ENCODE measurements at regions not wholly inside any gene's neighbourhood (a gene's known extent, or its start where the extent isn't known, plus 50 kb on each side); places are given as distances from the start of the nearest gene placed in this dataset.
A peak's percentile ranks its signal among the peaks of the same experiment; 100 is the strongest.

DNA sequence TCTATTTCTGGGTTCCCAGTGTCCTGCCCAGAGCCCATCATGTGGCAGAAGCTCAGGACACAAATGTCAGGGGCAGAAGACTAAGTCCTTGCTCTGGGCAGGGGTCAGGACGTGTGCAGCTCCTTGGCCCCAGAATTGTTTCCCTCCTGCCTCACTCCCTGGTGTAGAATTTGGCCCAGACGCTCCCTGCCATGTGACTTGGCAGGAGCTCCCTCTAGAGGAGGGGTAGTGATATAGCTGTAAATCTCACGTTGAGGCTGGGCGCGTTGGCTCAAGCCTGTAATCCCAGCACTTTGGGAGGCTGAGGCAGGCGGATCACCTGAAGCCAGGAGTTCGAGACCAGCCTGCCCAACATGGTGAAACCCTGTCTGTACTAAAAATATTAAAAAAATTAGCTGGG, 91.2 kb downstream of the UBIAD1 start:
- no peaks in the 10 kb centered on the region for H3K36me3 ChIP-seq (ENCODE audit: control insufficient read depth in 2 of 2, extremely low read depth in 1 of 2, insufficient read depth in 2 of 2, low read length in 2 of 2)
- DNase-seq (ENCODE audit: low read depth, low spot score) (no peak), FAIRE-seq (no peak)
- H4K20me1 ChIP-seq (ENCODE audit: control insufficient read depth, extremely low read depth, insufficient read depth, low read length): no peaks in the 10 kb centered on the region
- dilution Hi-C loops (cut with MboI; ENCODE audit: extremely low pct_ligation_motif_present, low sequenced_read_pairs): no loop called here
- no peak overlapping the region for H3K9ac ChIP-seq (ENCODE audit: control insufficient read depth, extremely low read depth, insufficient read depth, low read length)
- no peak for TF ChIP-seq EZH2 (IDR thresholded peaks at IDR 0.05; ENCODE audit: low read length)
- TF ChIP-seq, protein P1, sequence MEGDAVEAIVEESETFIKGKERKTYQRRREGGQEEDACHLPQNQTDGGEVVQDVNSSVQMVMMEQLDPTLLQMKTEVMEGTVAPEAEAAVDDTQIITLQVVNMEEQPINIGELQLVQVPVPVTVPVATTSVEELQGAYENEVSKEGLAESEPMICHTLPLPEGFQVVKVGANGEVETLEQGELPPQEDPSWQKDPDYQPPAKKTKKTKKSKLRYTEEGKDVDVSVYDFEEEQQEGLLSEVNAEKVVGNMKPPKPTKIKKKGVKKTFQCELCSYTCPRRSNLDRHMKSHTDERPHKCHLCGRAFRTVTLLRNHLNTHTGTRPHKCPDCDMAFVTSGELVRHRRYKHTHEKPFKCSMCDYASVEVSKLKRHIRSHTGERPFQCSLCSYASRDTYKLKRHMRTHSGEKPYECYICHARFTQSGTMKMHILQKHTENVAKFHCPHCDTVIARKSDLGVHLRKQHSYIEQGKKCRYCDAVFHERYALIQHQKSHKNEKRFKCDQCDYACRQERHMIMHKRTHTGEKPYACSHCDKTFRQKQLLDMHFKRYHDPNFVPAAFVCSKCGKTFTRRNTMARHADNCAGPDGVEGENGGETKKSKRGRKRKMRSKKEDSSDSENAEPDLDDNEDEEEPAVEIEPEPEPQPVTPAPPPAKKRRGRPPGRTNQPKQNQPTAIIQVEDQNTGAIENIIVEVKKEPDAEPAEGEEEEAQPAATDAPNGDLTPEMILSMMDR (optimal IDR thresholded peaks at IDR 0.05 in 1 of 3, IDR thresholded peaks at IDR 0.05 in 1 of 3, conservative IDR thresholded peaks at IDR 0.05 in 1 of 3; ENCODE audit: extremely low read depth in 1 of 3, insufficient read depth in 2 of 3, low read length in 3 of 3): peak; percentile 49 to 76 (median 66)
- H3K9me1 ChIP-seq (ENCODE audit: control insufficient read depth, extremely low read depth, insufficient read depth, low read length): no peaks in the 10 kb centered on the region
- no peak overlapping the region for H3K4me3 ChIP-seq (ENCODE audit: control insufficient read depth in 2 of 3, extremely low read depth in 1 of 3, insufficient read depth in 2 of 3, low read depth in 1 of 3, low read length in 3 of 3)
- no peaks in the 10 kb centered on the region for H3K79me2 ChIP-seq (ENCODE audit: control insufficient read depth, insufficient read depth, low read length)
- no peak overlapping the region for H3K27ac ChIP-seq (ENCODE audit: control insufficient read depth, insufficient read depth, low read length)
- no peaks in the 10 kb centered on the region for H3K4me1 ChIP-seq (ENCODE audit: control insufficient read depth, extremely low read depth, insufficient read depth, low read length)
- H3K9me3 ChIP-seq (ENCODE audit: control insufficient read depth, low read depth, low read length): no peaks in the 10 kb centered on the region
- no peaks in the 10 kb centered on the region for H3K27me3 ChIP-seq (ENCODE audit: control insufficient read depth, extremely low read depth, insufficient read depth, low read length)
- H3K4me2 ChIP-seq (ENCODE audit: control insufficient read depth, extremely low read depth, insufficient read depth, low read depth, low read length): no peak overlapping the region
- no peak overlapping the region for H2AFZ ChIP-seq (ENCODE audit: control insufficient read depth, low read length)

DNA sequence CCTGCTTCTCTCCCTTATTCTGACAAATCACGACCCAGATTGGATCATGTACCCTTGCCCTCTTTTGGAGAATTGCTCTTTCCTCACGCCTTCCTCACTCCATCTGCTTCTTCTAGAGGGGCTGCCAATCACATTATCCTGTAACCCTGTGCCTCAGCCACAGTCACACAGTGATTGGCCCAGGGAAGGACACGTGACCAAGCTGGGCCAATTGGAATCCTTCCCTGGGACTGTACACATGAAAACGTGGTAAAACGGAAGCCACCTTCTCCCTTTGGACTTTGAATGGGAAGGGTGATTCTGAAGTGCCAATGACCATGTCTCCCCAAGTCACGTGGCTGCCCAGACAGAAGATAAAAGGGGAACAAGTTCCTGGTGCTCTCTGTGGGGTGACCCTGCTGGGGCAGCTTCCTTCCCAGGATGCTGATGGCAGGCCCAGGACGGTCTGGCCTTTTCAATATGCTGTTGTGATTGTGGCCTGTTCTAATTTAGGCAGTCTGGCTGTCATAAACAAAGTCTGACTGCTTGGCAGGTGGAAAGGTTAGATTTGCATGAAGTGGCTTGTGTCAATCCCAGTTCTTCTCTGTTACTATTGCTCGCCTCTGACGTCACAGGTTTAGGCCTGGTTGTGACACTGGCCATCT, 92.9 kb downstream of the UBIAD1 start:
- H3K4me3 ChIP-seq (ENCODE audit: control insufficient read depth in 2 of 3, extremely low read depth in 1 of 3, insufficient read depth in 2 of 3, low read depth in 1 of 3, low read length in 3 of 3): no peak overlapping the region
- H3K27ac ChIP-seq (ENCODE audit: control insufficient read depth, insufficient read depth, low read length): no peak overlapping the region
- H3K79me2 ChIP-seq (ENCODE audit: control insufficient read depth, insufficient read depth, low read length): no peaks in the 10 kb centered on the region
- DNase-seq (ENCODE audit: low read depth, low spot score) (no peak), FAIRE-seq (no peak)
- H3K27me3 ChIP-seq (ENCODE audit: control insufficient read depth, extremely low read depth, insufficient read depth, low read length): no peaks in the 10 kb centered on the region
- no peak overlapping the region for H2AFZ ChIP-seq (ENCODE audit: control insufficient read depth, low read length)
- H3K4me2 ChIP-seq (ENCODE audit: control insufficient read depth, extremely low read depth, insufficient read depth, low read depth, low read length): no peak overlapping the region
- H3K36me3 ChIP-seq (ENCODE audit: control insufficient read depth in 2 of 2, extremely low read depth in 1 of 2, insufficient read depth in 2 of 2, low read length in 2 of 2): no peaks in the 10 kb centered on the region
- H3K9ac ChIP-seq (ENCODE audit: control insufficient read depth, extremely low read depth, insufficient read depth, low read length): no peak overlapping the region
- no peaks in the 10 kb centered on the region for H3K4me1 ChIP-seq (ENCODE audit: control insufficient read depth, extremely low read depth, insufficient read depth, low read length)
- TF ChIP-seq EZH2 (IDR thresholded peaks at IDR 0.05; ENCODE audit: low read length): no peak
- TF ChIP-seq, protein P1 (optimal IDR thresholded peaks at IDR 0.05 in 1 of 3, IDR thresholded peaks at IDR 0.05 in 1 of 3, conservative IDR thresholded peaks at IDR 0.05 in 1 of 3; ENCODE audit: extremely low read depth in 1 of 3, insufficient read depth in 2 of 3, low read length in 3 of 3): no peak
- H4K20me1 ChIP-seq (ENCODE audit: control insufficient read depth, extremely low read depth, insufficient read depth, low read length): no peaks in the 10 kb centered on the region
- dilution Hi-C loops (cut with MboI; ENCODE audit: extremely low pct_ligation_motif_present, low sequenced_read_pairs): no loop called here
- no peaks in the 10 kb centered on the region for H3K9me3 ChIP-seq (ENCODE audit: control insufficient read depth, low read depth, low read length)
- H3K9me1 ChIP-seq (ENCODE audit: control insufficient read depth, extremely low read depth, insufficient read depth, low read length): no peaks in the 10 kb centered on the region
